ENCODE measurements at regions not wholly inside any gene's neighbourhood (a gene's known extent, or its start where the extent isn't known, plus 50 kb on each side); places are given as distances from the start of the nearest gene placed in this dataset.

DNA sequence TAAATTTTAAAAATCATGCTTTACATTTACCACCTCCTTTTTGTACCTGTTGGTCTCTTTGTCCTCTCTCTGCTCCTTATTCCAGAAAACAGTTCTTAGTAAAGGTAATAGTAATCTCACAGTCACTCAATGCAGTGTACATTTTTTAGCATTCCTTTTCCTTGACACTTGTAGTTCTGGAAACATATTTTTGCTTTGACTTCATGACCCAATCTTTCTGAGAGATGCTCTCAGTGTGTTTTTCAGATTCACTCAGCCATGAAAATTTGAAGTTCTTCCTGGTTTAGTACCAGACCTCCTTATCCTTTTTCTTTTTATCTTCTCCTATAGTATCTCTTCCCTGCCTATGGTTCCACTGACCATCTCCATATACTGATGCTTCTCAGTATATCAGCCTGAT, 747.5 kb upstream of the ZEB2 start:
- no peak overlapping the region for H3K4me3 ChIP-seq (ENCODE audit: low read length in 2 of 2)
- no peaks in the 10 kb centered on the region for H3K27me3 ChIP-seq (ENCODE audit: control insufficient read depth in 1 of 2, insufficient read depth in 2 of 2, low read length in 1 of 2)
- H3K9me3 ChIP-seq (ENCODE audit: control insufficient read depth, low read length) = no peaks in the 10 kb centered on the region
- no peaks in the 10 kb centered on the region for H3K36me3 ChIP-seq (ENCODE audit: control insufficient read depth in 1 of 2, insufficient read depth in 2 of 2, low read length in 1 of 2)
- no peaks in the 10 kb centered on the region for H3K4me1 ChIP-seq (ENCODE audit: control insufficient read depth in 1 of 2, insufficient read depth in 2 of 2, low read length in 2 of 2)
- ATAC-seq (ENCODE audit: low FRiP score) (no peak), DNase-seq (no peak)
- intact Hi-C loops (cut with DNase I) = no loop called here
- H3K27ac ChIP-seq (ENCODE audit: low read depth in 1 of 2, low read length in 2 of 2) = no peak overlapping the region

DNA sequence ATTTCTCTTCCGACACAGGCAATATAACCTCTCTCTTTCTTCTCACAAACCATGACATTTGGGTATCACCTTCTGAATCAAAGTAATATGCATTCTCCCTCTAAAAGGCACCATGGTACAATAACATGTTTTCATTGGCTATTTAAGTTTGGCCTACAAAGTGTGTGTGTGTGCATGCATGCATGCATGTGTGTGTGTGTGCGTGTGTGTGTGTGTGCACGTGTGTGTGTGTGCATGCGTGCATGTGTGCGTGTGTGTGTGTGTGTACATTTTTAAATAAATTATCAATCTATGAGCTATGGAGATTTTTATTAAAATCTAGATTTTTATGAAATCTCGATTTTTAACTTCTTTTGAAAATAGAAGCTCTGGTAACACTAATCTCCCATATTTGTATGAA, 745.3 kb upstream of the ZEB2 start:
- Histone ChIP-seq H3K27me3 (ENCODE audit: control insufficient read depth in 1 of 2, insufficient read depth in 2 of 2, low read length in 1 of 2) (no peaks in the 10 kb centered on the region), H3K4me1 (ENCODE audit: control insufficient read depth in 1 of 2, insufficient read depth in 2 of 2, low read length in 2 of 2) (no peaks in the 10 kb centered on the region), H3K4me3 (ENCODE audit: low read length in 2 of 2) (no peak overlapping the region), H3K27ac (ENCODE audit: low read depth in 1 of 2, low read length in 2 of 2) (no peak overlapping the region), H3K36me3 (ENCODE audit: control insufficient read depth in 1 of 2, insufficient read depth in 2 of 2, low read length in 1 of 2) (no peaks in the 10 kb centered on the region), H3K9me3 (ENCODE audit: control insufficient read depth, low read length) (no peaks in the 10 kb centered on the region)
- intact Hi-C loops (cut with DNase I) = no loop called here
- ATAC-seq (ENCODE audit: low FRiP score) (no peak), DNase-seq (no peak)
- WGBS, 2 donors = 94 to 97% methylated on average over 6 of the region's 6 CpGs

DNA sequence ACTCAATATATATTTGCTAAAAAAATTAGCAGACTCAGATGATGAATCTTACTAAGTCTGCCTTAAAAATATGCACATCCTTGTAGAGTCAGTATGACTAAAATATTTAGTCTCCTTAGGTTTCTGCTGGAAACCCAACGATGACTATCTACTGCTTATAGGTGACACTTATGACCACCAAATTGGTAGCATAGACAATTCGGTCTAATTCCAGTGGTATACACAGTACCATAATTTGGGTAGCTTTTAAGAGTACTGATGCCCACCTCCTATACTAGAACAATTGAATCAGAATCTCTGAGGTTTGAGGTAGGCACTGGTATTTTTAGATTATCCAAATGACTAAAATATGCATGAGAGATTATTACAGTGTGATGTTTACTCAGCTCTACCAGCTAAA, 740.8 kb upstream of the ZEB2 start:
- Histone ChIP-seq H3K36me3 (ENCODE audit: control insufficient read depth in 1 of 2, insufficient read depth in 2 of 2, low read length in 1 of 2) (no peaks in the 10 kb centered on the region), H3K4me1 (ENCODE audit: control insufficient read depth in 1 of 2, insufficient read depth in 2 of 2, low read length in 2 of 2) (no peaks in the 10 kb centered on the region), H3K9me3 (ENCODE audit: control insufficient read depth, low read length) (no peaks in the 10 kb centered on the region), H3K27me3 (ENCODE audit: control insufficient read depth in 1 of 2, insufficient read depth in 2 of 2, low read length in 1 of 2) (no peaks in the 10 kb centered on the region), H3K27ac (ENCODE audit: low read depth in 1 of 2, low read length in 2 of 2) (no peak overlapping the region), H3K4me3 (ENCODE audit: low read length in 2 of 2) (no peak overlapping the region)
- no peak for DNase-seq
- intact Hi-C loops (cut with DNase I) = no loop called here
- no peak for ATAC-seq (ENCODE audit: low FRiP score)
- 95 to 96% methylated on average over 2 of the region's 2 CpGs for WGBS, 2 donors

- intact Hi-C loops (cut with DNase I) = no loop called here
Measured at GRCh38 chr2:145260081-145260480, 740.2 kb upstream of the ZEB2 start.

DNA sequence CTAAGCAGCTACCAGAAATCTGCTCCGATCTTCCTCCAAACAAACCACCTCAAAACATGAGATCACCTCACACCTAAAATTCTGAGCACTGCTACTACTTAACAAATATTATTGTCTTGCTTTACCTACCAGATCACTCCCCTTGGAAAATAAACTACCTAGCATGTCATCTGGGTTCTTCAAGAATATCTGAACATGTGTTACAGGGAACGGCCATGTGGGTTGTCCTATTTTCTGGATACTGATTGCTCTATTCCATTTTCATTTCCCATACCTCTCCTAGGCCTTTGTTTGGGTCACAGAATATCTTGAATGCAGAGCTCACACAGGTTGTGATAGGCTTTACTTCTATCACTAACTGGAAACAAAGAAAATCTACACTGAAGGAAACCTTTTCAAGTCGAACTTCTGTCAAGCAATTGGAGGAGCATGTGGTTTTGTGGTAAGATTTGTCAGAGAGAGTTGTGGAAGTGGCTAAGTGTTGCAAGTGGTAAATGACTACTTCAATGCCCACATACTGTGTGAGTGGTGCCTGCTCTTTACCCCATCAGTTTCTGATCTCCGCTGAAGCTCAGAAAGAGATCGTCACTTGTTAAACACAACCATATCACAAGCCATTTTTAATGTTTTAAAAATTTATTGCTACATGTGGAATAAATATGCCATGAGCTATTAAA, 739.1 kb upstream of the ZEB2 start:
- 90 to 94% methylated on average over 5 of the region's 5 CpGs for WGBS, 2 donors
- ATAC-seq (ENCODE audit: low FRiP score) = no peak

More at GRCh38 chr2:145260081-145260480, 740.2 kb upstream of the ZEB2 start:
- Histone ChIP-seq H3K36me3 (ENCODE audit: control insufficient read depth in 1 of 2, insufficient read depth in 2 of 2, low read length in 1 of 2) (no peaks in the 10 kb centered on the region), H3K27me3 (ENCODE audit: control insufficient read depth in 1 of 2, insufficient read depth in 2 of 2, low read length in 1 of 2) (no peaks in the 10 kb centered on the region), H3K4me1 (ENCODE audit: control insufficient read depth in 1 of 2, insufficient read depth in 2 of 2, low read length in 2 of 2) (no peaks in the 10 kb centered on the region), H3K4me3 (ENCODE audit: low read length in 2 of 2) (no peak overlapping the region), H3K27ac (ENCODE audit: low read depth in 1 of 2, low read length in 2 of 2) (no peak overlapping the region), H3K9me3 (ENCODE audit: control insufficient read depth, low read length) (no peaks in the 10 kb centered on the region)
- DNase-seq (no peak), ATAC-seq (ENCODE audit: low FRiP score) (no peak)

DNA sequence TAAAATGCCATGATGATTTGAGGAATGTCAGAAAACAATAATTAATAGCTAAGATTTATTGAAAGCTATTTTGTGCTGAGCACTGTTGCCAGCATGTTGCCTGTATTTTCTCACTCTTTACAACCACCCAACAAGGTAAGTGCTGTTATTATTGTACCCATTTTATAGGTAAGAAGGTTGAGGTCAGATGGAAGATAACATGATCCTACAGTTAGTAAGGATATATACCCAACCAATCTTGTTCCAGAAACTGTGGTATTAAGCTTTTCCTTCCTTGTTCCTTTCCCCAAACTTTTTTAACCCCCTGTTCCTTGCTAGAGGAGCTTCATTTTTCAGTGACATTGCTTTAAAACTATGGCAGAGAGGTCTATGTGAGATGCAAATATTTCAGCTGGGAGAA, 738.0 kb upstream of the ZEB2 start:
- ATAC-seq (ENCODE audit: low FRiP score) (no peak), DNase-seq (no peak)
- intact Hi-C loops (cut with DNase I) = no loop called here
- no peaks in the 10 kb centered on the region for H3K27me3 ChIP-seq (ENCODE audit: control insufficient read depth in 1 of 2, insufficient read depth in 2 of 2, low read length in 1 of 2)
- H3K4me1 ChIP-seq (ENCODE audit: control insufficient read depth in 1 of 2, insufficient read depth in 2 of 2, low read length in 2 of 2) = no peaks in the 10 kb centered on the region
- no peak overlapping the region for H3K4me3 ChIP-seq (ENCODE audit: low read length in 2 of 2)
- H3K36me3 ChIP-seq (ENCODE audit: control insufficient read depth in 1 of 2, insufficient read depth in 2 of 2, low read length in 1 of 2) = no peaks in the 10 kb centered on the region
- H3K27ac ChIP-seq (ENCODE audit: low read depth in 1 of 2, low read length in 2 of 2) = no peak overlapping the region
- H3K9me3 ChIP-seq (ENCODE audit: control insufficient read depth, low read length) = no peaks in the 10 kb centered on the region

More for the DNA sequence above, 739.1 kb upstream of the ZEB2 start:
- no peaks in the 10 kb centered on the region for H3K4me1 ChIP-seq (ENCODE audit: control insufficient read depth in 1 of 2, insufficient read depth in 2 of 2, low read length in 2 of 2)
- DNase-seq = no peak
- no peaks in the 10 kb centered on the region for H3K27me3 ChIP-seq (ENCODE audit: control insufficient read depth in 1 of 2, insufficient read depth in 2 of 2, low read length in 1 of 2)
- intact Hi-C loops (cut with DNase I) = no loop called here
- no peak overlapping the region for H3K27ac ChIP-seq (ENCODE audit: low read depth in 1 of 2, low read length in 2 of 2)
- H3K9me3 ChIP-seq (ENCODE audit: control insufficient read depth, low read length) = no peaks in the 10 kb centered on the region
- no peak overlapping the region for H3K4me3 ChIP-seq (ENCODE audit: low read length in 2 of 2)
- no peaks in the 10 kb centered on the region for H3K36me3 ChIP-seq (ENCODE audit: control insufficient read depth in 1 of 2, insufficient read depth in 2 of 2, low read length in 1 of 2)

GRCh38 chr2:145256551-145256950, 736.6 kb upstream of the ZEB2 start:
- no peak overlapping the region for H3K27ac ChIP-seq (ENCODE audit: low read depth in 1 of 2, low read length in 2 of 2)
- intact Hi-C loops (cut with DNase I) = no loop called here
- ATAC-seq (ENCODE audit: low FRiP score) = no peak
- H3K36me3 ChIP-seq (ENCODE audit: control insufficient read depth in 1 of 2, insufficient read depth in 2 of 2, low read length in 1 of 2) = no peaks in the 10 kb centered on the region
- DNase-seq = no peak
- no peaks in the 10 kb centered on the region for H3K9me3 ChIP-seq (ENCODE audit: control insufficient read depth, low read length)
- 29 to 30% methylated on average over 1 of the region's 1 CpG for WGBS, 2 donors
- H3K27me3 ChIP-seq (ENCODE audit: control insufficient read depth in 1 of 2, insufficient read depth in 2 of 2, low read length in 1 of 2) = no peaks in the 10 kb centered on the region
- no peak overlapping the region for H3K4me3 ChIP-seq (ENCODE audit: low read length in 2 of 2)
- no peaks in the 10 kb centered on the region for H3K4me1 ChIP-seq (ENCODE audit: control insufficient read depth in 1 of 2, insufficient read depth in 2 of 2, low read length in 2 of 2)

DNA sequence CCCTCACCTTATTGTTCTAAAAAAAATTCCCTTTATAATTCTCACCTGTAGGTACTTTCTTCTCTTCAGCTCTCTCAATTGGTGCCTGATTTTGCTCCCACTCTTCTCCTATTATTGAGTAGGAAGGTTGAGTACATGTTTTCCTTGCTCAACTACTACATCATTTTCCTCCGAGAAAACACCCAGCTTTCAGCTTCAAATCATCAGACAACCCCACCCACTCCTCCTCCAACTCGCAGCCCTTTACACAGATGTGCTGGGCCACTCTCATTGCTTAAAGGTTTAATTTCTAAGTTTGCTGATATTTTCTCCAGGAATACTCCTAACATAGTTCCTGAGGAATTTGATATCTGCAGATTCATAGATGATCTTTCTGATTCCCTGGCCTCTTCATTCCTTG, 734.4 kb upstream of the ZEB2 start:
- H3K9me3 ChIP-seq (ENCODE audit: control insufficient read depth, low read length) = no peaks in the 10 kb centered on the region
- H3K27me3 ChIP-seq (ENCODE audit: control insufficient read depth in 1 of 2, insufficient read depth in 2 of 2, low read length in 1 of 2) = no peaks in the 10 kb centered on the region
- no peak for DNase-seq
- no peak overlapping the region for H3K4me3 ChIP-seq (ENCODE audit: low read length in 2 of 2)
- intact Hi-C loops (cut with DNase I) = no loop called here
- 94 to 97% methylated on average over 2 of the region's 2 CpGs for WGBS, 2 donors
- no peak for ATAC-seq (ENCODE audit: low FRiP score)
- H3K27ac ChIP-seq (ENCODE audit: low read depth in 1 of 2, low read length in 2 of 2) = no peak overlapping the region
- no peaks in the 10 kb centered on the region for H3K36me3 ChIP-seq (ENCODE audit: control insufficient read depth in 1 of 2, insufficient read depth in 2 of 2, low read length in 1 of 2)
- H3K4me1 ChIP-seq (ENCODE audit: control insufficient read depth in 1 of 2, insufficient read depth in 2 of 2, low read length in 2 of 2) = no peaks in the 10 kb centered on the region

DNA sequence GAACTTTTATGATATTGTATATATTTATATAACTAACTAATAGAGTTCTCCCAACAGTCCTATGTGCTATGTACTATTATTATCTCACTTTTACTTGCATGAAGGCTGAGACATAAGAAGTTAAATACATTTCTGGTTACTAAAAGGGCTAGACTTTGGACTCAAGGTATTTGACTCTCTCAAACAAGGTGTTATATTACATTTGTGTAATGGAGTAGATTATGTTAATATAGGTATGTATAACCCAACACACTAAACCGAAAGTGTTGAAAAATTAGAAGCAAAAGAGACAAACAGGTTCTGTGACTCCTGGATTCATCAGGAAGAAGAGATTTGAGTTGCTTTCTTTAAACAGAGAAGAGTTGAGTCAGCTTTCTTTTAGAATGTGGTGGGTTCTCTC, 733.6 kb upstream of the ZEB2 start:
- H3K4me3 ChIP-seq (ENCODE audit: low read length in 2 of 2) = no peak overlapping the region
- 93 to 97% methylated on average over 1 of the region's 1 CpG for WGBS, 2 donors
- H3K27ac ChIP-seq (ENCODE audit: low read depth in 1 of 2, low read length in 2 of 2) = no peak overlapping the region
- H3K27me3 ChIP-seq (ENCODE audit: control insufficient read depth in 1 of 2, insufficient read depth in 2 of 2, low read length in 1 of 2) = no peaks in the 10 kb centered on the region
- H3K4me1 ChIP-seq (ENCODE audit: control insufficient read depth in 1 of 2, insufficient read depth in 2 of 2, low read length in 2 of 2) = no peaks in the 10 kb centered on the region
- ATAC-seq (ENCODE audit: low FRiP score) = no peak
- no peaks in the 10 kb centered on the region for H3K9me3 ChIP-seq (ENCODE audit: control insufficient read depth, low read length)
- intact Hi-C loops (cut with DNase I) = no loop called here
- no peaks in the 10 kb centered on the region for H3K36me3 ChIP-seq (ENCODE audit: control insufficient read depth in 1 of 2, insufficient read depth in 2 of 2, low read length in 1 of 2)
- no peak for DNase-seq
